ENCODE measurements at regions not wholly inside any gene's neighbourhood (a gene's known extent, or its start where the extent isn't known, plus 50 kb on each side); places are given as distances from the start of the nearest gene placed in this dataset.

DNA sequence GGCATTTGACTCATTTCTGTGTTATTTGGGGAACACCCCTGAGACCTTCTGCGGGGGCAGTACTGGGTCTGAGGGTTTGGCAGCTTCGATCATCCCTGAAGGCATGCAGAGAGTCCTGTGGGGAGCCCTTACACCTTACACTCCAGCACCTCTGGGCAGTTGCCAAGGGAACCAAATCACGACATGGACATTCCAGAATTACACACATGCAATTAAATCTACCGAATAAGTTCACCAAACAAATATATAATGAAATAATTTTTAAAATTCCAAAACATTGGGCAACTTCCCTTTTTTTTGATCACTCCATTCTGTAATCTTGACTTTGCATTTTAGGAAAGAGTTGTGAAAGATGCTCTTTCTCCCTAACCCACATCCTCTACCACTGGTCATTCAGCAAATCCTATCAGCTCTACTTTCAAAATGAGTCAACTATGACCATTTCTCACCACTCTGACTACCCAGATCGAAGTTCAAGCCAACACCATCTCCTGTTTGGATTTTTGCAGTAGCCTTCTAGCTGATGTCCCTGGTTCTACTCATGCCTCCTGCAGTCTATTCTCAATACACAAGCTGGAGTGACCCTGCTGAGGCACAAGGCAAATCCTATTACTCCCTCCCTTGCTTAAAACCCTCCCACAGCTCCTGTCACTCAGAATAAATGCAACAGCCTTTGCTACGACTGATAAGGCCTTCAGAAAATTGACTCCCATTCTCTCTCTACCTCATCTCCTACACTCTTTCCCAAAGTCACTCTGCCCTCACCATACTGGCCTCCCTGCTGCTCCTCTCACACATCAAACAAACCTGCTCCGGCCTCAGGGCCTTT, 533.3 kb downstream of the HACE1 start:
- DNase-seq (ENCODE audit: low spot score) = no peak

- no peak for DNase-seq (ENCODE audit: low spot score)
These were observed 534.2 kb downstream of the HACE1 start for GRCh38 chr6:104325341-104326172.

DNA sequence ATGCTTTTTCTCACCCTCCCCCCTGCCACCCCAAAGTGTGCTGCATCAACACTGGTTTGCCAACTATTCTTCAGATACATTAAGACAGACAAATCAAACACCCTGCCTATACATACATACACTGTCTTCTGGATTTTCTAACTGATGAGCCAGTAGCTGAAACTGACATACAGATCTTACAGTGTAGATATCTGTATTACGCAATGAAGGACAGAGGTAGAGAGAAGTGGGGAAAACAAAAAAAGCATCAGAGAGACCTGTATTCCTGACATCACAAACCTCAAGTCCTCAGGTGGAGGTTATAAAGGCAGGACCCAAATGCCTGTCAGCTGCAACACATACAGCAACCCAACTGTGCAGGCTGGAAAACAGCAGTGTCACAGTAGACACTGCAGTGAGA, 535.4 kb downstream of the HACE1 start:
- no peak for DNase-seq (ENCODE audit: low spot score)

- no peak for DNase-seq (ENCODE audit: low spot score)
These were observed 536.9 kb downstream of the HACE1 start for GRCh38 chr6:104322841-104323240.

- no peak for DNase-seq (ENCODE audit: low spot score)
These were observed 538.4 kb downstream of the HACE1 start for GRCh38 chr6:104321301-104321700.

DNA sequence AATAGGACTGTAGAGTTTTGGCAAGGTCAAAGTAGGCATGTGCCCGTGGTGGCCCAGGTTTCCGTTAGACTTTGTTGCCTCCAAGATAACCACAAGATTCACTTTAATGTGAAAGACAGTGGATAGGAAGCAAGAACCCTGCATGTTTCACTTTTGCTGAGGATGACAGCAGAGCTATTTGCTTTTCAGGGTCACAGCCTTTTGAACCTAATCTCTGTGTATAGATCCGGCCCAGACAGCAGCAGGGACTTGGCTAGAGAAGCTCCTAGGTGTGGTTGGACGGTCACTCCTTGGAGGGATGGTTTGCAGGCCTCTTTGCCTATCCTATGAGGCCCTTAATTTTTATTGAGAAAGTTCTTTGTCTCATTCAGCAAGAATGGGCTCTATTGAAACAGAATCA, 538.8 kb downstream of the HACE1 start:
- no peak for DNase-seq (ENCODE audit: low spot score)

- DNase-seq (ENCODE audit: low spot score) = no peak
These were observed 546.9 kb downstream of the HACE1 start for GRCh38 chr6:104312851-104313250.

DNA sequence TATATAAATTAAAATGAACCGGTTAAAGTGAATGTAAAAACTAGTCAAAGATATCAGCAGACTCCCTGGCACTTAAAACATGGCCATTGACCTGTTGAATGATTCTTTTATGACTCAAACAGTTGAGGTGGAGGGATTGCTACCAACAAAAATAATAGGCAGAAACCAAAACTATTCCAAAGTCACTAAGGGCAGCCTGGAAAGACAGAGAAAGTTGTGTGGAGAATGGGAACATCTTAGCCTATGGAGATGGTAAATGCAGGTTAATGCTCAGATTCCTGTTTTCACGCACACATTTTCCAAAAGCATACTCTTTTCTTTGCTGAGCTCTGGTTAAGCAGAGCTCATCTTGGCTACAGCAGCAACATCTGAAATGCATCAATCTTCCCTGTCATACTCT, 553.5 kb downstream of the HACE1 start:
- DNase-seq (ENCODE audit: low spot score) = no peak

DNA sequence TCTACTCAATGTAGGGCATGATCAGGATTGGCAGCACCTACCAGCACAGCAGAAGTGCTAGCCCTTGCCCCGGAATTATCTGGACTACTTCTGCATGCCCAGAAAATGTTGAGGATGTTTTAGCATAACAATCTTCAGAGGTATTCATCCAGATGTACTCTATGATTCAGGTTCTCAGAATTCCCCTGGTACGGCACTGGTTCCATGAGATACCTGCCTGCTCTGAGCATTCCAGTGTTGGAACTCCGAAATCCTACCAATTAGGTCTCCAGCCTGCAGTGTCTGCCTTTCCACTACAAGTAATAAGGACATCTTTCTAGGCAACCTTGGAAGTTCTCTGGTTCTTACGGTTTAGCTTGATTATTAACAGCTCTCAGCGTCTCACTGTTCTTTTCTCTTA, 554.5 kb downstream of the HACE1 start:
- DNase-seq (ENCODE audit: low spot score) = no peak

DNA sequence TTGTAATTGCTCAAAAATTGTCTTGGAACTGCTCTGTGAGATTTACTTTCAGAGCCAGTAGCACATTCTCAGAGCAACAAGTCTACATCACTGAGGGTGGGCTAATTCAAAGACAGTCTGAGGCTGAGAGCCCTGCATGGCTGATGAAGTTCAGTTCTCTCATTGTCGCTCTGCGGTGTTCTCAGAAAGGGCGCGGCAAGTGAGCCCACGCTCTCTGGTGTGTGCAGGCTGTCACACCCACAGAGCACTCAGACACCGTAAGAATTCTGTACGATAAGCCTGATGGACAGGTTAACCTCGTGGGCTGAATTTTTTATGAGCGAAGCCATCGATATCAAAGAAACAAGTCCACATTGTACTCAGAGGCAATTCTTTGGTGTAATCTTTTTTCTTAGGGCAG, 557.8 kb downstream of the HACE1 start:
- no peak for DNase-seq (ENCODE audit: low spot score)

DNA sequence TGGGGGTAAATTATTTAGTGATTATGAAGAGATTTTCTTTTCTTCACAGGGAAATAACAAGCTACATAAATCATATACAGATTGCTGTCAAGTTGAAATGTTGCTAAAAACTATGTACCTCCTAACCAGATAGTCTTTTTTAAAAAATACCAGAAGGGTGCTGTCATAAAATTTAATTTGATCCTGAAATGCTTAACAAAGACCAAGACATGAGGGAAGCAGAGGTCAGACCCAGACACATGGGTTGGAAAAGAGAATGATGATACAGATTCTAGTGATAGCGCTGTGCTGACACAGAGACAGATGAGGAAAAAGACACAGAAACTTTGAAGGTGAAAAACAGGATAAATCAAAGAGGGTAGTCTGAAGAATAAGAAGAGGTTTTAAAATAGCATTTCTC, 573.1 kb downstream of the HACE1 start:
- no peak for DNase-seq (ENCODE audit: low spot score)

- DNase-seq (ENCODE audit: low spot score) = no peak
These were observed 574.8 kb downstream of the HACE1 start for GRCh38 chr6:104284872-104285271.

DNA sequence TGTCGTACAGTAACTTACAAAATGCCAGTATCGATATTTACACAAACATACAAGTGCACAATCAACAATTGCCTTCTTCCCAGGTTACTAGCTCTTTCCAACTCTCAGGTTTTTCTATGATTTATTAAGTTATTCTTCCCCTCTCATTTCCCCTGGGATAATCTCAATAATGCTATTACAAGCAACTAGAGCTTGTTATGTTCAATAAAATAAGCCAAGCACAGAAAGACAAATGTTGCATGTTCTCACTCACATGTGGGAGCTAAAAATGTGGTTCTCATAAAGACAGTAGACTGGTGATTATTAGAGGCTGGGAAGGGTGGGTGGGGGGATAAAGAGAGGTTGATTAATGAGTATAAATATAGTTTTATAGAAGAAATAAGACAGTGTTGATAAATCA, 577.1 kb downstream of the HACE1 start:
- DNase-seq (ENCODE audit: low spot score) = no peak

DNA sequence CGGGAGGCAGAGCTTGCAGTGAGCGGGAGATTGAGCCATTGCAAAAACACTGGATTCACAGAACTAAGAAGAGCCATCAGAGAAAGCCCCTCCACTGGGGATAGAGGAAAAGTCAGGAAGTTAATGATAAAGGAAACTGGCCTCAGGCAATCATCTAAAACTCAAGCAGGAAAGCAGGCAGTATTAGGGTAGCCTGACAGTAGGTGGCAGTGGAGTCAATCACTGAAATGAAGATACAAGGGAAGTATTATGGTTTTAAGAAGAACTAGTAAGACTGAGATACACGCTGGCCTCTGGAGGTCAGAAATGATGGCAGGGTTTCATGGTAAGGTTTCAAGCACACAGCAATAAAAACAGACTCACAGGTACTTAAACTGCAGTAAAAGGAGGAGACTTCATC, 578.3 kb downstream of the HACE1 start:
- DNase-seq (ENCODE audit: low spot score) = no peak

GRCh38 chr6:104268389-104268788, 591.3 kb downstream of the HACE1 start:
- no peak for DNase-seq (ENCODE audit: low spot score)

DNA sequence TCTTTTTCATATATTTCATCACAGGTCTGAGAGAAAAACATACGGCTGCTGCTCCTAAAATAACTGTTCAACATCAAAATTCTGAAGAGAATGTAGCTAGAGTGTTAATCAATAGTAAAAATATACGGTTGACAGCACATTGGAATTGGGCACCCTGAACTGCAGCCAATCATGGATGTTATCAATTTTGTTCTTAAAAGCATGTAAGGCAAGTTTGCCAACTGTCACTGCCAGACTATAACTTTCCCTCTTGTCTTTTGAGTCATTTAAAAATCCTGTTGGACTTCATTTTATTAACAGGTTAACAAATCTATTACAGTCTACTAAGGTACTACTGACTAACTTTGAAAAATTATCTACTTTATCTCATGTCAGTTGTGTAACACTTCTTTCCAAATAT, 592.8 kb downstream of the HACE1 start:
- no peak for DNase-seq (ENCODE audit: low spot score)

- no peak for DNase-seq (ENCODE audit: low spot score)
These were observed 603.1 kb downstream of the HACE1 start for GRCh38 chr6:104256646-104257045.

- no peak for DNase-seq (ENCODE audit: low spot score)
These were observed 606.5 kb downstream of the HACE1 start for GRCh38 chr6:104253236-104253635.

DNA sequence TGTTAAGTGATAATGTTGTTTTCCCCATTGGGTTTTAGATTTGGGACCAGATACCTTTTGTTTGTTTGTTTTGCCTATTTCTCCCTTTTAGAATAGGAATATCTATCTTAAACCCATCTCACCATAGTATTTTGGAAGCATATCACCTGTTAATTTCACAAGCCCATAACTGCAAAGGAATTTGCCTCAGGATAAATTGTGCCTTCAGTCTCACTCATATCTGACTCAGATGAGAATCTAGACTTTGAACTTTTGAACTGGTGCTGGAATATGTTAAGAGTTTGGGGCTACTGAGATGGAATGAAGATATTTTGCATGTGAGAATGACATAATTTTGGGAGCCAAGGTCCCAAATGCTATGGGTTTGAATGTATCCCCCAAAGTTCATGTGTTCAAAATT, 607.4 kb downstream of the HACE1 start:
- no peak for DNase-seq (ENCODE audit: low spot score)

- no peak for DNase-seq (ENCODE audit: low spot score)
These were observed 608.1 kb downstream of the HACE1 start for GRCh38 chr6:104251651-104252050.

DNA sequence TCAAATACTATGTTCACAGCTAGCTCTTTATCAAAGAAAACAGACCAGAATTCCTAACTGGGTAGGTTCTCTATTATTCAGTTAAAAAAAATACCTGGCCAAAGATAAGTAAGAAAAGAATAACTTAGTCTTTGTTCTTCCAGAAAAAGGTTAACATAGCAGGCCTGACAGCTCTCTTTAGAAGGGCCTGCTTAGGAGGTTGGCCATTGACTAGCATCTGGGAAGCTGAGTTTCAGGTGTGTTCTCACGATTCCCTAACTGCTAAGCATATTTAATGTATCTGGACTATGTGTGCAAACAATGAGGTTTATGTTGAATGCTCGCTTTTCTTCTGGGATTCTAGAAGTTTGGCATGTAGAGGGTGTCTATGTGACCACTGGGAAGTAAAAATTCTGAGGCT, 618.9 kb downstream of the HACE1 start:
- DNase-seq (ENCODE audit: low spot score) = no peak

GRCh38 chr6:104239971-104240370, 619.7 kb downstream of the HACE1 start:
- no peak for DNase-seq (ENCODE audit: low spot score)

DNA sequence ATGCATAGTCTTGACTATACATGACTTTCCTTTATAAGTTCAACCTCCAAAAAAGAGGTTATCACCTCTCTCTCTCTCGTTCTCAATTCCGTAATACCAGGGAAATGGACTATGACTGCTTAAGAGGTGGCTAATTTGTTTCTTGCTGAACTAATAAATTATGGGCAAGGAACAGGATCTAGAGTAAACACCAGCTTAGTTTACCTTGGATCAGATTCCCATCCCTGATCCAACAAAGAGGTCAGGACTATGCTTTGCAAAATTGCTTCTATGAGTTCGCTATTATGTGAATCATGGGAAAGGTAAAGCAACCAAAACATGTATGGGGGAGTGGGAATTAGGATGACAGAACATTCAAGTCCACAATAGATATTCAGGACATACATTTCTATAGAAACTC, 630.7 kb downstream of the HACE1 start:
- no peak for DNase-seq (ENCODE audit: low spot score)
